ENCODE measurements at regions not wholly inside any gene's neighbourhood (a gene's known extent, or its start where the extent isn't known, plus 50 kb on each side); places are given as distances from the start of the nearest gene placed in this dataset.

DNA sequence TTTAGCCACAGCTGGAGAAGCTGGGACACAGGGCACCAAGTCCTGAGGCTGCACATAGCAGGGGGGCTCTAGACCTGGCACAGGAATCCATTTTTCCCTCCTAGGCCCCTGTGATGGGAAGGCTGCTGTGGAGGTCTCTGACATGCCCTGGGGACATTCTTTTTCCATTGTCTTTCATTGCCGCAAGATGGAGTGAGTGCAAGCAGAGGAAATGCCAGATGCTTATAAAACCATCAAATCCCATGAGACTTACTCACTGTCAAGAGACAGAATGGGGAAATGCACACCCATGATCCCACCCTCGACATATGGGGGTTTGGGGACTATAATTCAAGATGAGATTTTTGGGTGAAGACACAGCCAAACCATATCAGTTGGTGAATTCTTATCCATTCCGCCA is 94.7 kb upstream of the FERD3L start:
- no peak for DNase-seq (ENCODE audit: low read depth in 3 of 3, low spot score in 2 of 3)

DNA sequence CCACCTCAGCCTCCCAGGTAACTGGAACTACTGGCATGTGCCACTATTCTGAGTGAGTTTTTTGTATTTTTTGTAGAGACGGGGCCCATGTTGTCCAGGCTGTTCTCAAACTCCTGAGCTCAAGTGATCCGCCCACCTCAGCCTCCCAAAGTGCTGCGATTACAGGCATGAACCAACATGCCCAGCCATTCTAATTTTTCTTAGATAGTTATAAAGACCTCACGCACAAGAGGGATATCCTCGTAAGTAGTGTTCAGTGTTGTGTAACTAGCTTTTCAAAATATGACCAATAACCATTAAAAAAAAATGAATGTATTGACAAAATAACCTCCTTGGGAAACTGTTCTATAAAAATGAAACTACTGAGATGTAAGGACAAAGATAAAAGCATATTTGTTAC is 90.5 kb upstream of the FERD3L start:
- DNase-seq (ENCODE audit: low read depth in 3 of 3, low spot score in 2 of 3): no peak

GRCh38 chr7:19224951-19225350 is 79.7 kb upstream of the FERD3L start:
- no peak for DNase-seq (ENCODE audit: low read depth in 3 of 3, low spot score in 2 of 3)

DNA sequence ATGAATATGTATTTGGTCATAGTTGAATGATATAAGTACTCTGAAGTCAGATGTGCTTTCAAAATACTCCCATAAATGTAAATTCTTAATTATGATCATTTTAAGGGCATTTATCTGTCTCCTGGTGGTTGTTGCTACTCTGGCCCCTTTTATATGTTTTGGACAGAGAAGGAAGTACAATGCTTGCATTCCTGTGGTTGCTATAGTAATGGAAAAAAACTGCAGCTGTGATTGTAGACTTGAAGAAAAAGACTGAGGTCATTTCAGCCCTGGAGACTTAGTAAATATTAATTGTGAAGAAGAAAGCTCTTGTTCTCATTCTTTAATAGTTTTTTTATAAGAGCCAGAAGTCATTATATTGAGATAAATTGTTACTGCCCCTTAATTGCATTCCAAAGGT is 70.2 kb upstream of the FERD3L start:
- peak; percentile 44 to 53 (median 45) for DNase-seq (ENCODE audit: low read depth in 3 of 3, low spot score in 2 of 3)

- DNase-seq (ENCODE audit: low read depth in 3 of 3, low spot score in 2 of 3): no peak
Observed at GRCh38 chr7:19213746-19214145, 68.5 kb upstream of the FERD3L start.

DNA sequence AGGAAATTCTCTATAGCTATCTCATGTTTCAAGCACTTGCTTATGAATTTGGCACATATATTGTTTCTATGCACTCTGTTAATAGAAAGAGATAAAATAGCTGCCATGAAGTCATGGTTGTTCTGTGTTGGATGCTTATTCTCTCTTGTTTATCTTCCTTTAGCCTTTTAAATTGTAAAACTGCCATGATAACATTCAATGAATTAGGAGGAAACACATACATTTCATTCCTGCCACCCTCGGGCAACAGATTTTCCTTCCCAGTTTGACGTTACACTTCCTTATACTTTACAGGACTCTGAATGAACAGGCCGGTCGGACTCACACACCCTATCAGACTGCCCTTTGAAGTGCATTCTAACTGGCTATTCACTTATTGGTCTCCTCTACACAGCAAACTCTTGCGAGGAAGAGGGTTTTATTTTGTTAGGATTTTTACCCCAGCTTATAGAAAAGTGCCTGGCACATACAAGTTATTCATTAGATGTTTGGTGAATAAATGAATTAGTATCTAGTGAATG is 65.7 kb upstream of the FERD3L start:
- DNase-seq (ENCODE audit: low read depth in 3 of 3, low spot score in 2 of 3): no peak

- no peak for DNase-seq (ENCODE audit: low read depth in 3 of 3, low spot score in 2 of 3)
Observed at GRCh38 chr7:19209166-19209696, 64.0 kb upstream of the FERD3L start.

- no peak for DNase-seq (ENCODE audit: low read depth in 3 of 3, low spot score in 2 of 3)
Observed at GRCh38 chr7:19206721-19207120, 61.5 kb upstream of the FERD3L start.

DNA sequence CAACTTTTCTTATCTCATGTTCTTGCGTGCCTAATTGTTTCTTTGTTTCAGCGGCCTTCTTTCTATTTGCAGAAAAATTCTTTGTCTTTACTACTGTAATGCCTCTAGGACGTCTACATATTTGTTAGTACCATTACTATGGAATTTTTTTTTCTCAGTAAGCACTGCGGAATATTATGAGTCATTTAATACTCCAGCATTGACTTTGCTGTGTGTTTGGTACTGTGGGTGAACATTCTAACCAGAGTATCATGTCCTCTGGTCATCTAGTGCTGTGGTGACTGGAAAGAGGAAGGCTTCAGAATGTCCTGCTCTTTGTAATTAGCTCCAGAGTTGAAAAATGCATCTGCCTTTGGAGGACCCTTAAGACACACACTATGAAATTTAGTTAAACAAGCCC is 58.5 kb upstream of the FERD3L start:
- DNase-seq (ENCODE audit: low read depth in 3 of 3, low spot score in 2 of 3): no peak

DNA sequence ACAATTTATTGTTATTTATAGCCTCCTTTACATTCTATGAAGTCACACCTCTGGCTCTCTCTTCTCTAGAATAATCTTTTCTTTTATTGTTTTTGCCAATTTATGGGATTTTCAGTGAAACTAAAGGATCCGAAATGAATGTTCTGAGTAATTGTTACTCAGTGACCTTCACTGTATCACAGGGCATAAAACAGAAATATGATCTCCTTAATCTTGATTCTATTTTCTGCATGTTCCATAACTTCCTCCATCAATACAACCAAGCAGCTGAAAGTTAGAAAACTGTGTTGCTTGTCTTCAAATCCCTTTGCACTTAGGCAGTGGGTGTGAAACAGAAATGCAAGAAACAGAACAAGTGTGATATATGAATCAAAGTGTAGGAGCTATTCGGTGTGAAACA is 57.4 kb upstream of the FERD3L start:
- no peak for DNase-seq (ENCODE audit: low read depth in 3 of 3, low spot score in 2 of 3)
